Stimulated activated CD8-positive, alpha-beta memory T cell treated with anti-CD3 and anti-CD28 coated beads, Interleukin-15, amount 100 ng/mL, for 24 hours (primary cell): ENCODE measurements at regions not wholly inside any gene's neighbourhood (a gene's known extent, or its start where the extent isn't known, plus 50 kb on each side); places are given as distances from the start of the nearest gene placed in this dataset.
"Not testable (repeated sequence)": the region's sequence is repeated elsewhere in the genome, so short reads cannot be mapped to it uniquely, and the experiment has no call there.

Experiments
- DNase-seq: peaks from one replicate; pipeline ENCODE4 v3.0.0-alpha.2; 2020; ENCODE audit warnings: low read depth

- no peak for DNase-seq
Observed at GRCh38 chr9:31347082-31347617, 1037.3 kb upstream of the ACO1 start.

DNA sequence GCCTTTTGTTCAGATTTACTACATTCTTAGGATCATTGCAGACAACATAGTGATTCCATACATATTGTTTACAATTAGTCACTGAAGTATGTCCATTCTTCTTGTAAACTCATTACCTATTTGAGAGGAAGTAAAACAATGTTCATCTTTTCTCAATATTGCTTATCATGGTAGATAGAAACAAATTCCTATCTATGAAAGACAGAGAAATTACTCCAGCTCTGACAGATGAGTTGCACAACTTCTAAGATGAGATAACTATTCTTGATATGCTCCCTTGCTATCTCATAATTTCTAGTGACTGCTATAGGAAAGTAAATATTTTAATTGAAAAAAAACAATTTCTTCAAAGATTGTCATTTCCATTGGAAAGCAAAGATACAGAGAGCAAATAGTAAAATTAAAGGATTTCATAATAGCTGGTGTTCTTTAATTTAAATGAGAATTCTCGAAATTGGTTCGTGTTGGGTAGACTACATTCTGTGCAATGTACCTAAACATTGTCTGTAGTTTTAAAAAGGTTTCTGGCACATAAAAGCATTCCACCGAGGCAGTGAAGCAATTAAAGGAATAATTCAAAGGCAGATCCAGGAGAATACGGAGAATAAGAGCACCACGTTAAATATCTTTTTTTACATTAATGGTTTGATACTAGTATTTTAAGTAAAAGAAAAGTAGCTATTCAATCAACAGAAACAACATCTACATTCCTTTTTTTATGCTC is 1029.1 kb upstream of the ACO1 start:
- no peak for DNase-seq

- no peak for DNase-seq
Observed at GRCh38 chr9:31355965-31356364, 1028.5 kb upstream of the ACO1 start.

GRCh38 chr9:31359071-31359470 is 1025.4 kb upstream of the ACO1 start:
- DNase-seq, result no peak

- no peak for DNase-seq
Observed at GRCh38 chr9:31364171-31364570, 1020.3 kb upstream of the ACO1 start.

DNA sequence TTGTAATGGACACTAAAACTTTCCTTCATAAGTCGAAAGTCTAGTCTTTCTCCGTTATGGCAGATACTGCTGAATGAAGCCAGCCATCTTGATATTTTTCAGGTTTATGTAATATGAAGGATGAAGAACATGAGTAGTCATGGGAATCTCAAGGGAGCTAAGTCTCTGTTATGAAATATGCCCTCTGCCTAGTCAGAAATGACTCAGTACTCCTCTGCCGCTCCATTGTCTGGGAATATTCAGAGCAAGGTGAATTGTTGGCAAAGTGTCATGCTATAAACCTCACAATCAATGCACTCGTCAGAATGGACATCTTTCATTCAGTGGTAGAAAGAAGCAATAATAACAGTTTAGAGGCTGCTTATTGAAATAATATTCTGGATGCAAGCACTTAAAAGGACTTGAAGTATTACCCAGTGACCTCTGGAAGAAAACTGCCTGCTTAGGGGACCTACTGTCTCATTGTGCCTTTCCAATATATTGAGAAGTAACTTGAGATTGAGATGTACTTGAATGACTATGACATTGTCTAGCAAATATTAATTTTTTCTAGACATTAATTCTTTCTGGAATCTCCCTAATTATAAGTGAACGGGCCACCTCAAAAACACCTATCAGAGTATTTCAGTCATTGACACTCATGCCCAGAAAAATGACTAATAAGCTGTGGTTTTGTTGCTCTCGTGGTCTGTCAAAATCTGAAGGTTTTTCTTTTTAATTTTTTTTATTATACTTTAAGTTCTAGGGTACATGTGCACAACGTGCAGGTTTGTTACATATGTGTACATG is 1011.5 kb upstream of the ACO1 start:
- DNase-seq, result no peak

GRCh38 chr9:31377358-31377757 is 1007.1 kb upstream of the ACO1 start:
- DNase-seq, result no peak

DNA sequence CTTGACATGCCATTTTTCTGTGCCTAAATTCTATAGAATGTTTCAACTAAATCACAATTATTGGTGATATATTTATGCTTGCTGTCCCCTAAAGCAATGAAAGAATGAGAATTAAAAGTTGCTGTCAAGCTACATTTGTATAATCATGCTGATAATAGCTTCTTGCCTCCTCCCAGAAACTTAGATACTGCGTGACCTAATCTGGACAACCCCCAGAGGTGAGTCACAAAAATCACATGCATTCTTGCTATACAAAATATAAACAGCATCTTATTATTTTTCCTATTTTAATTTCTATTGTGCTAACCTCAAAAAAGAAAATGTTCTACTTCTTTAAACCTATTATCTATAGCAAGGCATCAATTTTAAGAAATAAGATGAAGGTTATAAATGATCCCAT is 995.8 kb upstream of the ACO1 start:
- no peak for DNase-seq

DNA sequence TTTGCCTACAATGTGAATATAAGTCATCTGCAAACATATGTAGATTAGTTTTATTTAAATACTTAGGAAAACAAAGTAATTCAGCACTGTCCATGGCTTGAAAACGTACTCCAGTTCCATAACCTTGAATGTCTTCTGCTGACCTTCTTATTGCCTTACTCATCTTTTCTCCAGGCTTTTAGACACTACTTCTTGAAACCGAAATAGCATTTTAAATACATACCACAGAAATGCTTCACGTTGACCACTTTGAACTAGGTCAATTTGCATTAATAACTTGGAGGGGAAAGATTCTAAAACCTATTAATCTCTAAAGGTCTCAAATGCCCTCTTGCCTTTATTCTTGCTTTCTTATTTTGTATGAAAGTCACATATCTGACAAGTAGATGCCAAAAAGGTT is 995.4 kb upstream of the ACO1 start:
- DNase-seq, result no peak

DNA sequence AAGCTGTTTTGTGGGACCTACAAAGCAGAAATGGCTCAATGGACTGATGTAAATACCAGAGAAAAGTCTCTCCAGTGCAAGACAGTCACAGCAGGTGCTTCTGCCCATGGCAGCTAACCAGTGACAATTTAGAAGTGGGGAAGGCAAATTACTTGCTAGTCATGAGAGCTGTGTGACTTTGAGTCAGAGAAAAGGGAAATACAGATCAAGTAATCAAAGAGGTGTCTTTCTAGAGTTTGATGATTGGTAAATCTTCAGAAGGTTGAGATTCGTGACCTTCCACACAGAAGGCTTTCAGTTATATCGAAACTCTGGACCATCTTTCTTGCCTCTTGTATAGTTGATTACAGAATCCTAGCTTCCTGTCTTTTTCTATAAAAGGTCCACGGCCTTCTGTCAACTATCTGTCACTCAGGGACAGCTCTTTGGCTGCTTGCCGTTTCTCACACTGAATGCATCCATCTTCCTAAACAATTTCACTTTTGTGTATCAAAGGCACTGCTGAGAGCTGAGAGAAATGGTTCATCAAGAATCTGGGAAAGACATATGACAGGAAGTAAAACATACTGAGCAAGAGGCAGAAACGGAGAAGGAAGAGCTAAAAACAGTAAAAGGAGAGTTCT is 993.9 kb upstream of the ACO1 start:
- DNase-seq, result no peak

- DNase-seq, result no peak
Observed at GRCh38 chr9:31393240-31393639, 991.2 kb upstream of the ACO1 start.

GRCh38 chr9:31394015-31394473 is 990.4 kb upstream of the ACO1 start:
- DNase-seq, result no peak

DNA sequence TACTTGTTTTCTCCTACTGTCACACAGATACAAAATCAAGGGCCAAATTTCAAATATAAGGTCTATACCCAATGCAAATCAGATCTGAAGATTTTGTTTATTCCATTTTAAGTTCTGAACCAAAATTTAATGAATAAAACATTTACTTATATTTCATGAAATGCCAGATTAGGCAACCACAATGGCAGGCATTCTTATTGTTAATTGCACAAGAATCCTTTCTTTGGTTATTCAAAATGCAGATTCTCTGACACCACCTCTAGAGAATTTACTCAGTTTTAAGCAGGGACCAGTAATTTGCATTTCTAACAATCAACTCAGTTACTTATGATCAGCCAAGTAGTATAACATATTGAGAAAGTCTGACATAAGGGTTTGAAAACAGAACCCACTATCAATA is 972.4 kb upstream of the ACO1 start:
- DNase-seq, result no peak

DNA sequence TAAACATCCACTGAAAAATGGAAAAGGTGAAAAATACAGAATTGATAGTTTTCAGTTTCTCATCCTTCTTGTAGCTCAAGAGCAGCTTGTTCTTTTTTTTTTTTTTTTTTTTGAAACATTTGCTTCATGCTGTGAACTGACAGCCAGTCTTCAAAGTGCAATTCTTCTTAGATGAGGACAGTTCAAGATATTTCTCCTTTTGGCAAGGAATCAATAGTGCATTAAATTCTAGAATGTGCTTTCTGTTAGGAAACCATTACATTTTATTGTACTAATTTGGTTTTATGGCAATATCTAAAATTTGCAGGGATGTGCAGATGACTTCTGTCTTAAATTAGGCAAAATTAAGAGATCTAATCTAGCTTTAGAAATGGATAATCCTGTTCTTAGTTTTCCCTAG is 969.3 kb upstream of the ACO1 start:
- DNase-seq, result no peak

DNA sequence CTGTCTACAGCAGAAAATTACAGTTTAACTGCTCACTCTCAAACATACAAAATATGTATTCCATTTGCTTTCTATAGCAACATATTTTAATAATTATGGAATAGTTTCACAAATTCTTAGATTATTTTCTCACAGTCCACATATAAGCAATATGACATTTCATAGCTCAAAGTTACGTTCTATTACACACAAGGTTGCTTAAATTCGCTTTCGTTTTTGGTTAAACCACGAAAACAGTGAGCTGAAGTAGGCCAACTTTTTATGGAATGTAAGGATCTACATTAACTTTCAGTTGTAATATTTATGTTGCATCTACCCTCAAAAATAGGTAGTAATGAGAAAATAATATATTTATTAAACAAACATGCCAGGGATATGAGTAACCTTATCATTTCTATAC is 966.0 kb upstream of the ACO1 start:
- DNase-seq, result no peak

DNA sequence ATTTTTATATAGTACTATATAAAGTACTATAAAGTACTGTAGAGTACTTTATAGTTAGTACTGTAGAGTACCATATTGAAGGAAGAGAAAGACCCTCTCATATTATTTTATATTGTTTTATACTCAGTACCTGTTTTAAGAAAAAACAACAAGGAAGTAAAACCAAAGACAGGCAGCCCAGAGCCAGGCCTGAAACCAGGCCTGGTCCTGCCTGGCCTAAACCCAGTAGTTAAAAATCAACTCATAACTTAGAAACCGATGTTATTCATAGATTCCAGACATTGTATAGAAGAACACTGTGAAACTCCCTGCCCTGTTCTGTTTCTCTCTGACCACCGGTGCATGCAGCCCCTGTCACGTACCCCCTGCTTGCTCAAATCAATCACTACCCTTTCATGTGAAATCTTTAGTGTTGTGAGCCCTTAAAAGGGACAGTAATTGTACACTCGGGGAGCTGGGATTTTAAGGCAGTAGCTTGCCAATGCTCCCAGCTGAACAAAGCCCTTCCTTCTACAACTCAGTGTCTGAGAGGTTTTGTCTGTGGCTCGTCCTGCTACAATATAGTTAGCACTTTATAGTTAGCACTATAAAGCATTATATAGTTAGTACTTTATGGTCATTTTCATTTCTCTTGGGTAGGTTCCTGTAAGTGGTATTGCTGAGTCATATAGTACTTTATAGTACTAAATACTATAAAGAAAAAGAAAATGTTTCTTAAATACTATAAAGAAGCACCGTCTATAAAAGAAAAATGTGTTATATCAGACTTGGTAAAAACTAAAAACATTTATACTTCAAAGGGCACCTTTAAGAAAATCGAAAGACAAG is 940.6 kb upstream of the ACO1 start:
- not testable (repeated sequence) for DNase-seq

DNA sequence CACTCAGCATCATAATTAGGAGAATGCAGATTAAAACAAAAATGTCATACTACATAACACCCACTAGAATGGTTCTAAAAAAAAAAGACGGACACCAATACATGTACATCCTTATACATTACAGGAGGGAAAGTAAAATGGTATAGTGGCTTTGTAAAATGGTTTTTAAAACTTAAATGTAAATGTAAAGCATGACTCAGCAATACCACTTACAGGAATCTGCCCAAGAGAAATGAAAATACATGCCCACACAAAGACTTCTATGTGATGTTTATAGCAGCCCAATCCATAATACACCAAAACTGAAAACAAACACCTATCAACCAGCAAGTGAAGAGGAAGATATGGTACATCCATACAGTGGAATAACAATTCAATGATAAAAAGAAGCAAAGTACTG is 939.1 kb upstream of the ACO1 start:
- no peak for DNase-seq

DNA sequence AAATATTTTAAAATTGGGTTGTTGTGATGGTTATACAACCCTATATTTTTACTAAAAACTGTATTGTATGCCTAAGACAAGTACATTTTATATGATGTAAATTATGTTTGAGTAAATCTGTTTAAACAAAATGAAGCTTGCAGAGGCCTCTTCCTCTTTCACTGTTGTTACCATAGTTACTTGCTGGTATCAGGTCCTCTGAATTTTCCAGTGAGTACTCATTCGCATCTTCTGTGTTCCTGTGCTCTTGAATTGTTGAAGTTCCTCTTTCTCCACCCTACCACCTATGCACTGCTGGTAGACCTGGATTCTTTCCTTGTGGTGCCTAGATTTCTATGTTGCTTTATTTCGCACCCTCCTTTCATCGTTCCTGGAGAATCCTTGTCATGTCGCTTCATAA is 938.5 kb upstream of the ACO1 start:
- no peak for DNase-seq

DNA sequence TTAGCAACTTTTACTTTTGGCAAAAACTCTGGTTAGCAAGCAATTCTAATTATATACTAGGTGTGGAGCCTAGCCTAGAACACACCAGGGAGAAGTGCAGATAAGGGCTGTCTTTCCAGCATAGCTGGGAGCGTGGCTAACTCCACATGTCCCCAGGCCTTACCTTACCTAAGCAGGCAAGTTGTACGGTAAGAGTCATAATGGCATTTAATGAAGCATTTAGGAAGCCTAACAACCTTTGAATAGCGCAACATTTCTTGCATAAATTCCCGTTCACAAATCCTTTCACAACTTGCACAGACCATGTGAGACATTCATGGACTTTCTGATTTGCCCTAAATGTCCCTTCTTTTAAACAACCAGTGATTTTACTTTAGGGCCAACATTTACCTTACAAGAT is 917.4 kb upstream of the ACO1 start:
- DNase-seq, result no peak

- no peak for DNase-seq
Observed at GRCh38 chr9:31470051-31470450, 914.4 kb upstream of the ACO1 start.

- no peak for DNase-seq
Observed at GRCh38 chr9:31471010-31471409, 913.4 kb upstream of the ACO1 start.

DNA sequence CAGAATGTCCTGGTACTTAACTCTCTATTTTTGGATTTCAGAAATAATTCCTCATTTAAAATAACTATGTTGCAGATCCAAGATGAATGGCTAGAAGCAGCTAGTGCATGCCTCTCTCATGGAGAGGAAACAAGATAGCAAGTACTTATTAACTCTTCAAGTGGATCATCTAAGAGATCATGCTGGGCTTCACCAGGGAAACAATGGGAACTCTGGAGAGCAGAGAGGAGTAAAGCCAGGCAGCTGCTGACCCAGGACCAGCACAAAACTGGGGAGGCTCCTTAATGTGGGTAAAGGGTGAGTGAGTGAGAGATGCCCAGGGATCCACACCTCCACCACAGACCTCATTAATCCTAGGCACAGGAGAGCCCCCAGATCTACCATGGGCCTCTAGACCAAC is 897.8 kb upstream of the ACO1 start:
- no peak for DNase-seq
